Stimulated activated CD8-positive, alpha-beta memory T cell treated with anti-CD3 and anti-CD28 coated beads, Interleukin-4, amount 100 ng/mL, for 48 hours (primary cell): ENCODE measurements at regions not wholly inside any gene's neighbourhood (a gene's known extent, or its start where the extent isn't known, plus 50 kb on each side); places are given as distances from the start of the nearest gene placed in this dataset.
"Not testable (repeated sequence)": the region's sequence is repeated elsewhere in the genome, so short reads cannot be mapped to it uniquely, and the experiment has no call there.

Experiments used
- DNase-seq: peaks from one replicate; pipeline ENCODE4 v3.0.0-alpha.2; 2020

GRCh38 chr9:720239-720881 is 121.1 kb upstream of the DMRT1 start:
- no peak for DNase-seq

- no peak for DNase-seq
Measured at GRCh38 chr9:722388-722980, 119.0 kb upstream of the DMRT1 start.

GRCh38 chr9:724461-724860 is 117.0 kb upstream of the DMRT1 start:
- DNase-seq: not testable (repeated sequence)

- no peak for DNase-seq
Measured at GRCh38 chr9:726005-726404, 115.5 kb upstream of the DMRT1 start.

GRCh38 chr9:727767-728166 is 113.7 kb upstream of the DMRT1 start:
- DNase-seq: no peak

GRCh38 chr9:728535-728934 is 113.0 kb upstream of the DMRT1 start:
- DNase-seq: no peak

GRCh38 chr9:731474-731873 is 110.0 kb upstream of the DMRT1 start:
- DNase-seq: no peak

- DNase-seq: no peak
Measured at GRCh38 chr9:734831-735511, 106.5 kb upstream of the DMRT1 start.

- no peak for DNase-seq
Measured at GRCh38 chr9:737400-738120, 103.9 kb upstream of the DMRT1 start.

GRCh38 chr9:738209-738915 is 103.1 kb upstream of the DMRT1 start:
- DNase-seq: no peak

GRCh38 chr9:739362-739761 is 102.1 kb upstream of the DMRT1 start:
- no peak for DNase-seq

GRCh38 chr9:740221-740620 is 101.3 kb upstream of the DMRT1 start:
- DNase-seq: no peak

GRCh38 chr9:742104-742503 is 99.4 kb upstream of the DMRT1 start:
- DNase-seq: no peak

- no peak for DNase-seq
Measured at GRCh38 chr9:742914-743589, 98.4 kb upstream of the DMRT1 start.

- DNase-seq: no peak
Measured at GRCh38 chr9:744046-744712, 97.3 kb upstream of the DMRT1 start.

- DNase-seq: no peak
Measured at GRCh38 chr9:744790-745484, 96.6 kb upstream of the DMRT1 start.

GRCh38 chr9:745761-746380 is 95.6 kb upstream of the DMRT1 start:
- no peak for DNase-seq

GRCh38 chr9:746661-747434 is 94.6 kb upstream of the DMRT1 start:
- DNase-seq: no peak

GRCh38 chr9:747567-747966 is 93.9 kb upstream of the DMRT1 start:
- no peak for DNase-seq
